CD4-positive, alpha-beta T cell (primary cell): ENCODE measurements at regions not wholly inside any gene's neighbourhood (a gene's known extent, or its start where the extent isn't known, plus 50 kb on each side); places are given as distances from the start of the nearest gene placed in this dataset.

Experiments used
- ATAC-seq: fragments of 200-7000 bp; cut with Tn5 transposase; one replicate; pipeline ENCODE4 v1.10.0; 2022; ENCODE audit warnings: mild to moderate bottlenecking; ENCODE audit not compliant: poor library complexity
- CTCF ChIA-PET: fragments of 350-600 bp; sonication (Branson Sonifier 250); formaldehyde crosslinking; loops from one replicate; lab custom pipeline; 2021; ENCODE audit warnings: antibody characterized with exemption, inconsistent platforms; lab: Charles Lee
- POLR2A ChIA-PET: fragments of 350-600 bp; sonication (Branson Sonifier 250); formaldehyde crosslinking; loops from one replicate; lab custom pipeline; 2021; ENCODE audit warnings: antibody characterized with exemption, inconsistent platforms; lab: Charles Lee
- DNase-seq, 14 experiments: peaks; one replicate each; pipeline ENCODE4 v3.0.0-alpha.2; 2013 to 2020; ENCODE audit warnings: mixed read lengths in 2 of 14
- H3K27ac ChIP-seq, 2 donors: one replicate each; pipeline versions ENCODE4 v1.5.1 to v1.7.0; 2013; ENCODE audit warnings: low read length in 2 of 2, low read depth in 1 of 2, mild to moderate bottlenecking in 1 of 2
- H3K27me3 ChIP-seq, 2 experiments: 1 replicate in 1 of 2; 2 replicates in 1 of 2; pipeline versions ENCODE4 v1.6.1 to v1.7.0; 2013; ENCODE audit warnings: low read length in 2 of 2, control low read depth in 1 of 2, mild to moderate bottlenecking in 1 of 2, moderate library complexity in 1 of 2; ENCODE audit not compliant: insufficient read depth in 2 of 2, control insufficient read depth in 1 of 2
- H3K36me3 ChIP-seq: one replicate; pipeline ENCODE4 v1.6.1; 2013; ENCODE audit warnings: low read length, control low read depth; ENCODE audit not compliant: insufficient read depth
- H3K4me1 ChIP-seq: one replicate; pipeline ENCODE4 v1.6.1; 2013; ENCODE audit warnings: low read length, control low read depth; ENCODE audit not compliant: insufficient read depth
- H3K4me3 ChIP-seq: one replicate; pipeline ENCODE4 v1.5.1; 2013; ENCODE audit warnings: mild to moderate bottlenecking, low read length, moderate library complexity
- H3K9me3 ChIP-seq, 2 experiments: 1 replicate in 1 of 2; 2 replicates in 1 of 2; pipeline versions ENCODE4 v1.6.1 to v1.7.0; 2013; ENCODE audit warnings: low read length in 2 of 2, mild to moderate bottlenecking in 2 of 2, control low read depth in 1 of 2, moderate library complexity in 1 of 2; ENCODE audit not compliant: control insufficient read depth in 1 of 2, insufficient read depth in 1 of 2
- H3K27ac Mint-ChIP-seq: one replicate; pipeline ENCODE4 v1.8.0; 2020; ENCODE audit warnings: mixed read lengths
- H3K27me3 Mint-ChIP-seq: one replicate; pipeline ENCODE4 v1.8.0; 2021; ENCODE audit warnings: mixed read lengths
- H3K36me3 Mint-ChIP-seq: one replicate; pipeline ENCODE4 v1.8.0; 2021; ENCODE audit warnings: low read depth, mixed read lengths
- H3K4me1 Mint-ChIP-seq: one replicate; pipeline ENCODE4 v1.8.0; 2021; ENCODE audit warnings: low read depth, mixed read lengths
- H3K4me3 Mint-ChIP-seq: one replicate; pipeline ENCODE4 v1.8.0; 2020; ENCODE audit warnings: mild to moderate bottlenecking, mixed read lengths
- H3K9me3 Mint-ChIP-seq: one replicate; pipeline ENCODE4 v1.8.0; 2020; ENCODE audit warnings: mixed read lengths
- intact Hi-C, 2 experiments: fragments of 100-400 bp; cut with DNase I in 1 of 2; cut with micrococcal nuclease in 1 of 2; formaldehyde crosslinking; loops; one replicate each; pipeline versions ENCODE4 v1.15.1 to v1.9.0; 2023 to 2025; cut with DNase I, micrococcal nuclease
- TF ChIP-seq, protein P1 (sequence below): fragments of 200-600 bp; IDR thresholded peaks from one replicate; pipeline ENCODE4 v1.8.0; 2022; ENCODE audit warnings: antibody characterized with exemption, mild to moderate bottlenecking

DNA sequence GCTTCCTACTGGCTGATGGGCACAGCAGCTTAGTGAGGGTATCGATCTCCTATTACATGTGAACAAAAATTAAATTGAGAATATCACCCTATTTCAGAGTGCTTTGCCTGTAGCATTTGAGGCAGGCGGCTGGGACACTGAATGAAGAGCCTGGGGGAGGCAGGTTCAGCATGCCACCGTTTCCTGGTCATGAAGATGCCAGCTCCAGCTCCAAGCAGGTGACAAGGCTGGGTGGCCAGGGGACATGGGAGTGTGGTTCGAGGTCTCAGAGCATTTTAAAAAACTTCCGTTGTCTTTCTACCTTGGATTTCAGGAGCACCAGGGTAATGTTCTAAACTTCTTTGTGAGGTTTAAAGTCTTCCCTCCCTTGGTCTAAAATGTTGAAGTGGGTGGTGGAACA lies 158.2 kb downstream of the RPLP1 start:
- Mint-ChIP-seq H3K4me3 (no peak overlapping the region), H3K4me1 (peaks cover 6% of the 10 kb centered on the region), H3K27ac (no peak overlapping the region), H3K36me3 (no peaks in the 10 kb centered on the region), H3K27me3 (no peaks in the 10 kb centered on the region), H3K9me3 (no peaks in the 10 kb centered on the region)
- ChIA-PET CTCF (no interaction called here), POLR2A (no interaction called here)
- no peak overlapping the region for H3K27ac ChIP-seq
- intact Hi-C loops: no loop called here
- no peaks in the 10 kb centered on the region for H3K9me3 ChIP-seq
- DNase-seq: no peak
- H3K27me3 ChIP-seq: no peaks in the 10 kb centered on the region
- ATAC-seq: no peak
- TF ChIP-seq, protein P1, sequence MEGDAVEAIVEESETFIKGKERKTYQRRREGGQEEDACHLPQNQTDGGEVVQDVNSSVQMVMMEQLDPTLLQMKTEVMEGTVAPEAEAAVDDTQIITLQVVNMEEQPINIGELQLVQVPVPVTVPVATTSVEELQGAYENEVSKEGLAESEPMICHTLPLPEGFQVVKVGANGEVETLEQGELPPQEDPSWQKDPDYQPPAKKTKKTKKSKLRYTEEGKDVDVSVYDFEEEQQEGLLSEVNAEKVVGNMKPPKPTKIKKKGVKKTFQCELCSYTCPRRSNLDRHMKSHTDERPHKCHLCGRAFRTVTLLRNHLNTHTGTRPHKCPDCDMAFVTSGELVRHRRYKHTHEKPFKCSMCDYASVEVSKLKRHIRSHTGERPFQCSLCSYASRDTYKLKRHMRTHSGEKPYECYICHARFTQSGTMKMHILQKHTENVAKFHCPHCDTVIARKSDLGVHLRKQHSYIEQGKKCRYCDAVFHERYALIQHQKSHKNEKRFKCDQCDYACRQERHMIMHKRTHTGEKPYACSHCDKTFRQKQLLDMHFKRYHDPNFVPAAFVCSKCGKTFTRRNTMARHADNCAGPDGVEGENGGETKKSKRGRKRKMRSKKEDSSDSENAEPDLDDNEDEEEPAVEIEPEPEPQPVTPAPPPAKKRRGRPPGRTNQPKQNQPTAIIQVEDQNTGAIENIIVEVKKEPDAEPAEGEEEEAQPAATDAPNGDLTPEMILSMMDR: no peak
- no peaks in the 10 kb centered on the region for H3K36me3 ChIP-seq
- H3K4me3 ChIP-seq: no peak overlapping the region
- no peaks in the 10 kb centered on the region for H3K4me1 ChIP-seq

DNA sequence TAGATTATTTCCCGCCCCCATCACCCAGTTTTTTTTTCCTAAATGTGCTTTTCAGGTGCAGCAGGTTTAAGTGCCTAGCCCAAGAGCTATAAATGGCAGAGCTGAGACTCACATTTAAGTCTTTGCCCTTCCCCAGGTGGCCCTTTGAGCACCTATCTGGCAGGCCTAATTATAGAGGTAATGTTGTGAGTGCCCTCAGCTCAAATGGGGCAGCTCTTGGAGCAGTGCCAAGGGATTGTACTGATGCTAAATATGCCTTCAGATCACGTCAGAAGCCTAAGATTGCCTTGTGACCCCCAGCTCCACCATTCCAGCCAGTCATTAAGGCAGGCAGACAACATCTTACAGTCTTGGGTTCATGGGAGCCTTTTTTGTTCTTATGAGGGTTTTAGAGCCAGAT lies 159.5 kb downstream of the RPLP1 start:
- POLR2A ChIA-PET: no interaction called here
- no peaks in the 10 kb centered on the region for H3K4me1 Mint-ChIP-seq
- H3K4me3 Mint-ChIP-seq: no peak overlapping the region
- no peaks in the 10 kb centered on the region for H3K9me3 Mint-ChIP-seq
- Histone ChIP-seq H3K4me1 (no peaks in the 10 kb centered on the region), H3K9me3 (no peaks in the 10 kb centered on the region), H3K27ac (no peak overlapping the region), H3K36me3 (no peaks in the 10 kb centered on the region), H3K27me3 (no peaks in the 10 kb centered on the region), H3K4me3 (no peak overlapping the region)
- CTCF ChIA-PET: no interaction called here
- no peaks in the 10 kb centered on the region for H3K27me3 Mint-ChIP-seq
- no peak for DNase-seq
- no peaks in the 10 kb centered on the region for H3K36me3 Mint-ChIP-seq
- no peak overlapping the region for H3K27ac Mint-ChIP-seq
- no peak for ATAC-seq
- intact Hi-C loops: no loop called here
- TF ChIP-seq, protein P1: no peak

DNA sequence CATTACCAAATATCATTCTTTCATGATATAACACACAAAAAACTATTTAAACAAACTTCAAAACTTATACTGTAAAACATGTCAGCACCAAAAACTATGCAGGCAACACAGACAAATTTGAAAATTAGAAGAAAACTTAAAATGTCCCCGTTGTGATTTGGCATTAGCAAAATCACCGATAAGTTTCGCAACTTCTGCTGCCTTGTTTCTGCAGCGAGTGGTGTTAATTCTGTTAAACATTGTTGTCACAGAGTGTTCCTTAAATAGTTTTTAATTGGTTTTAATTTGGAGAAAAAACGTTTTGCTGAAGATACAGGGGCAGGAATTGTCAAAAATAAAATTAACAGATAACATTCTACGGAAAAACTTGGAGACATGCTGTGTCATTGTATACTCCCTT lies 160.6 kb downstream of the RPLP1 start:
- Mint-ChIP-seq H3K4me1 (no peaks in the 10 kb centered on the region), H3K36me3 (no peaks in the 10 kb centered on the region), H3K27me3 (no peaks in the 10 kb centered on the region), H3K9me3 (no peaks in the 10 kb centered on the region), H3K4me3 (no peak overlapping the region), H3K27ac (no peak overlapping the region)
- no peaks in the 10 kb centered on the region for H3K9me3 ChIP-seq
- H3K36me3 ChIP-seq: no peaks in the 10 kb centered on the region
- CTCF ChIA-PET: no interaction called here
- intact Hi-C loops: no loop called here
- TF ChIP-seq, protein P1: no peak
- no peak for ATAC-seq
- no peaks in the 10 kb centered on the region for H3K4me1 ChIP-seq
- POLR2A ChIA-PET: no interaction called here
- no peaks in the 10 kb centered on the region for H3K27me3 ChIP-seq
- H3K27ac ChIP-seq: no peak overlapping the region
- no peak for DNase-seq
- H3K4me3 ChIP-seq: no peak overlapping the region
